ENCODE measurements at regions not wholly inside any gene's neighbourhood (a gene's known extent, or its start where the extent isn't known, plus 50 kb on each side); places are given as distances from the start of the nearest gene placed in this dataset.

- DNase-seq (ENCODE audit: low read depth) = no peak
- H3K4me3 ChIP-seq (ENCODE audit: control insufficient read depth, low read depth, low read length) = no peak overlapping the region
- no peak for TF ChIP-seq CTCF (conservative IDR thresholded peaks at IDR 0.05; ENCODE audit: control insufficient read depth, insufficient read depth, low read depth, low read length)
These were observed 1123.3 kb downstream of the EFNB2 start for GRCh38 chr13:105412171-105412570.

DNA sequence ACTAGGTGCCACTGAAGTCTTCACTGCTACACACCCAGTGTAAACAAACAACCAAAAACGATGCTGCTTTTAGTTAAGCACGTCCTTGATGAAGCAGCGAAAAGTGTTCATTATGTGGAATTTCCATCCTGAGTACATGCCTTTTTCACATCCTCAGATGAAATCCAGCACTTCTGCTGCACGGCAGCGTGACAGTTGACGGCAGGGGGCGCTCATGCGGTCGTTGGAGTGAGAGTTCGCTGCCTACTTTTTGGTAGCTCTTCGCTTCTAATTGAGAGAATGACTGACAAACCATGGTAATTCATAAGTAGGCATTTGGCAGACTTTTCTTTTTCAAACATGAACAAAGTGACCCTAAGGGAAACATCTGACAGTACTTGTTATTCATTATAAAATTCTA, 1124.9 kb downstream of the EFNB2 start:
- TF ChIP-seq CTCF (conservative IDR thresholded peaks at IDR 0.05; ENCODE audit: control insufficient read depth, insufficient read depth, low read depth, low read length) = peak; percentile 71
- peak; percentile 41 for DNase-seq (ENCODE audit: low read depth)
- H3K4me3 ChIP-seq (ENCODE audit: control insufficient read depth, low read depth, low read length) = no peak overlapping the region

DNA sequence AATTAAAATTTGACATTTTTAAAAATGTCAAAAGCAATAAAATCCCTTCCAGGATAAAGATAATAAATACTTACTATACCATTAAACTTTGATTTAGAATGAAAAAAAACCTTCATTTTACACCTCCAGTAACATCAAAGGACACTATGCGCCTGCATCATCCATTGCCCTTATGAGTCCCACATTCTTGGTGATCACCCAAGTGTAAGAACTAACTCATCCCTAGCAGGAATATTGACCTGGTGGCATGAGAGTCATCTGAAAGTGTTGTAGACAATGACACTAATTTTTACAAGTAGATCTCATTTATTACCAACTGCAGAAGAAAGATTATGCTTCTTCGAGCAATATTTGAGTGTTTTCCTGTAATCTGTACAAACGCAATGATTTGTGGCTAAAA, 1128.9 kb downstream of the EFNB2 start:
- no peak for TF ChIP-seq CTCF (conservative IDR thresholded peaks at IDR 0.05; ENCODE audit: control insufficient read depth, insufficient read depth, low read depth, low read length)

GRCh38 chr13:105403086-105403485, 1132.4 kb downstream of the EFNB2 start:
- no peak for DNase-seq (ENCODE audit: low read depth)
- TF ChIP-seq CTCF (conservative IDR thresholded peaks at IDR 0.05; ENCODE audit: control insufficient read depth, insufficient read depth, low read depth, low read length) = no peak
- H3K4me3 ChIP-seq (ENCODE audit: control insufficient read depth, low read depth, low read length) = no peak overlapping the region

More for the DNA sequence above, 1128.9 kb downstream of the EFNB2 start:
- H3K4me3 ChIP-seq (ENCODE audit: control insufficient read depth, low read depth, low read length) = no peak overlapping the region
- DNase-seq (ENCODE audit: low read depth) = no peak

- DNase-seq (ENCODE audit: low read depth) = no peak
- TF ChIP-seq CTCF (conservative IDR thresholded peaks at IDR 0.05; ENCODE audit: control insufficient read depth, insufficient read depth, low read depth, low read length) = no peak
- no peak overlapping the region for H3K4me3 ChIP-seq (ENCODE audit: control insufficient read depth, low read depth, low read length)
These were observed 1140.4 kb downstream of the EFNB2 start for GRCh38 chr13:105395041-105395440.

- no peak for TF ChIP-seq CTCF (conservative IDR thresholded peaks at IDR 0.05; ENCODE audit: control insufficient read depth, insufficient read depth, low read depth, low read length)
- no peak for DNase-seq (ENCODE audit: low read depth)
- H3K4me3 ChIP-seq (ENCODE audit: control insufficient read depth, low read depth, low read length) = no peak overlapping the region
These were observed 1146.1 kb downstream of the EFNB2 start for GRCh38 chr13:105389373-105389772.

DNA sequence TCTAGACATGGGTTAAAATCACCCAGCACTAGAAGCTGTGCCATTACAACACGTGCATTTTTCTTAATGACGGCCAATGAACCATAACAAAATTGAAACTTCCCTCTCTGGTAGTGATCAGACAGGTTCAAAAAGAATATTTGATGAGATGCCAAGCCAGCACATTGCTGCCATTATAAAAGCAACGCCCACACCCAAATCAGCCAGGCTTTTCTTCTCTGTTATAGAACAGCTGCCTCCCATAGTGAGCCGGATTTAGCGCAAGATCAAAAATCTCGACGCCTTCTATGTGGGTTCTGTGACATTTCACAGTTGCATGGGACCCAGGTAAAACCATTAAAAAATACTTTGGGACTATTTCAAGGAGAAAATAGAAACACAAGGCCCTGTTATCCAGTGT, 1158.0 kb downstream of the EFNB2 start:
- H3K4me3 ChIP-seq (ENCODE audit: control insufficient read depth, low read depth, low read length) = no peak overlapping the region
- no peak for TF ChIP-seq CTCF (conservative IDR thresholded peaks at IDR 0.05; ENCODE audit: control insufficient read depth, insufficient read depth, low read depth, low read length)
- no peak for DNase-seq (ENCODE audit: low read depth)
